Brain microvascular endothelial cell (primary cell): ENCODE measurements at regions not wholly inside any gene's neighbourhood (a gene's known extent, or its start where the extent isn't known, plus 50 kb on each side); places are given as distances from the start of the nearest gene placed in this dataset.

Experiments used
- DNase-seq: peaks from one replicate; pipeline ENCODE4 v3.0.0-alpha.2; 2020
- H3K27ac ChIP-seq: fragments of 250-450 bp; sonication (Bioruptor Pico); 2 replicates; pipeline ENCODE4 v1.5.1; 2020; ENCODE audit warnings: mild to moderate bottlenecking, moderate library complexity
- H3K27me3 ChIP-seq: fragments of 250-450 bp; sonication (Bioruptor Pico); replicated peaks from 2 replicates; pipeline ENCODE4 v1.5.1; 2020; ENCODE audit warnings: mild to moderate bottlenecking
- H3K36me3 ChIP-seq: fragments of 250-450 bp; sonication (Bioruptor Pico); replicated peaks from 2 replicates; pipeline ENCODE4 v1.5.1; 2020; ENCODE audit warnings: mild to moderate bottlenecking
- H3K4me3 ChIP-seq: 2 replicates; pipeline ENCODE4 v1.5.1; 2011; ENCODE audit warnings: low read depth, mild to moderate bottlenecking, control low read depth, low read length, moderate library complexity
- CTCF ChIP-seq: IDR thresholded peaks from 2 replicates; pipeline ENCODE4 v1.5.1; 2011; ENCODE audit warnings: low read depth, mild to moderate bottlenecking, moderate library complexity, low read length, control low read depth, inconsistent platforms; ENCODE audit errors: missing control alignments
- in situ Hi-C: cut with HindIII; loops from 2 replicates; pipeline ENCODE4 v1.10.0; 2017; ENCODE audit warnings: low sequenced_read_pairs, low pct_ligation_motif_present

- Histone ChIP-seq H3K4me3 (no peak overlapping the region), H3K36me3 (no peaks in the 10 kb centered on the region), H3K27me3 (no peaks in the 10 kb centered on the region), H3K27ac (no peak overlapping the region)
- TF ChIP-seq CTCF, result no peak
- in situ Hi-C loops, result no loop called here
- no peak for DNase-seq
These were observed 746.9 kb upstream of the PCDH9 start for GRCh38 chr13:67977066-67977465.

DNA sequence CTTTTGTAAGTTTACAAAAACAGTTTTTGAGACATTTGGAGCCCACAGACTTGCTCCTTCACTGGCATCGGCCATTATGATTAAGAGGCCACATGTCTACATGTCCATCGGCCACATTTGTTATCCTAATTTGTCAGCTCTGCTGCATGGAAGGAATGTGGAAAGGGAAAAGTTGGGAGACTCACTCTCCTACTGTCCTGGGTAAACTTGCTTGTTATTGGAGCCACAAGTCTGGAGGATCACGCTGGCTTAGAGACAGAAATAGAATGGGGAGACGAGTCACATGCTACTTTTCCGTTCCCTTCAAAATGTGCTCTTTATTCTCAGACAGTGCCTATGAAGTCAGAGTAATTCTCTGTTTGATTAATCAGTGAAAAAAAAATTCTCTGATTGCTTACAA, 741.2 kb upstream of the PCDH9 start:
- no peaks in the 10 kb centered on the region for H3K36me3 ChIP-seq
- no peaks in the 10 kb centered on the region for H3K27me3 ChIP-seq
- H3K4me3 ChIP-seq, result no peak overlapping the region
- in situ Hi-C loops, result no loop called here
- TF ChIP-seq CTCF, result no peak
- no peak for DNase-seq
- no peak overlapping the region for H3K27ac ChIP-seq

DNA sequence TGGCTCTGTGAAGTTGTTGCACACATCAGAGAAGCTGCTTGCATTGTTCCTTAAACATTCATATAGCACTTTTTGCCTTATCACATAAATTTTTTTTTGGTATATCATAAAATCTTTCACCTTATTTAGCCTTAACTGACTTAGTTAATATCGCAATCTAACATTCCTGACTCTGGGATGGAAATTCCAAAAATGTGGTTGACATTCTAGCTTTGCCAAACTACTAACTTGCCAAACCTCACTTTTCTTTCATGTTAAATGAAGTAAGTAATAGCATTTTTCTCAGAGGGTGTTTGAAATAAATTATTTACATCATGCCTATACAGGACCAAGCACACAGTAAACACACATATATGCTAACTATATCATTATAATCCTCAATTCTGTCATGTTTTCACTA, 736.9 kb upstream of the PCDH9 start:
- in situ Hi-C loops, result no loop called here
- no peaks in the 10 kb centered on the region for H3K27me3 ChIP-seq
- no peak for TF ChIP-seq CTCF
- DNase-seq, result no peak
- H3K4me3 ChIP-seq, result no peak overlapping the region
- H3K27ac ChIP-seq, result no peak overlapping the region
- no peaks in the 10 kb centered on the region for H3K36me3 ChIP-seq

DNA sequence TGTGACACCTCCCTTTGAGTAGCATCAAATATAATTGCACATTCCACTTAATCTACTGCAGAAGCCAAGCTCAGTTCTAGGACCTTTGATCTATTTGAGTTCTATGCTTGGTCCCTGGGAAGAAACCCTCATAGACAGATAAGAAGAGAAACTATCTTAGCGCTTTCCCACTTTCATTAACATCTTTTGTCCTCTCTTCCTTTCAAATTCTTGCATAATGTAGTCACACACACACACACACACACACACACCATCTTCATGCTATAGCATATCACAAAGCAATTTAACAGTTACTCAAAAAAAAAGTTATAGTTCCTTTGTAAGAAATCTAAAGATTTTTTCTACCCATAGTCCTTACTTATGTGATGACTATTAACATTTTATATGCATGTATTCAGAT, 735.9 kb upstream of the PCDH9 start:
- DNase-seq, result no peak
- no peak for TF ChIP-seq CTCF
- H3K27me3 ChIP-seq, result no peaks in the 10 kb centered on the region
- H3K4me3 ChIP-seq, result no peak overlapping the region
- in situ Hi-C loops, result no loop called here
- no peak overlapping the region for H3K27ac ChIP-seq
- H3K36me3 ChIP-seq, result no peaks in the 10 kb centered on the region

DNA sequence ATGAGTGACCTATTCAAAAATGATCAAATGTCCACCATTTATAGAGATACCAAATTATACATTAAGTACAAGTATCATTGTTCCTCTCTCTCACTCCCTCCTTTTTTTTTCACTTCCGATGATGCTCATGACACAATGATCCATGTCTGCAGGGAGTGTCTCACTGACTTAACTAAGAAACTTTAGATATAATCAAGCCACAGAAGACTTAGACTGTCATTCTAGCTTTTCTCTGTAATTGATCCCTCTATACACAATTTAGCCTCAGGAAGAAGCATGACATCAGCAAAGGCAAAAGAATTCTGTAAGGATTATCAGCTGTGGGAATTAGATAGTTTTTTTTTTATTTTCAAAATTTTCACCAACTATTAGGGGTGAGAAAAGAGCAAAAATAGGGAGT, 734.9 kb upstream of the PCDH9 start:
- Histone ChIP-seq H3K4me3 (no peak overlapping the region), H3K27me3 (no peaks in the 10 kb centered on the region), H3K36me3 (no peaks in the 10 kb centered on the region), H3K27ac (no peak overlapping the region)
- no peak for TF ChIP-seq CTCF
- in situ Hi-C loops, result no loop called here
- no peak for DNase-seq

GRCh38 chr13:67964091-67964490, 734.0 kb upstream of the PCDH9 start:
- no peaks in the 10 kb centered on the region for H3K27me3 ChIP-seq
- in situ Hi-C loops, result no loop called here
- TF ChIP-seq CTCF, result no peak
- no peak overlapping the region for H3K4me3 ChIP-seq
- H3K27ac ChIP-seq, result no peak overlapping the region
- H3K36me3 ChIP-seq, result no peaks in the 10 kb centered on the region
- DNase-seq, result no peak
